ENCODE measurements at regions not wholly inside any gene's neighbourhood (a gene's known extent, or its start where the extent isn't known, plus 50 kb on each side); places are given as distances from the start of the nearest gene placed in this dataset.
"Not testable (repeated sequence)": the region's sequence is repeated elsewhere in the genome, so short reads cannot be mapped to it uniquely, and the experiment has no call there.

GRCh38 chr14:43541356-43541755, 965.7 kb downstream of the FSCB start:
- DNase-seq (ENCODE audit: low read depth): no peak

- DNase-seq (ENCODE audit: low read depth): no peak
These were observed 966.1 kb downstream of the FSCB start for GRCh38 chr14:43540948-43541347.

DNA sequence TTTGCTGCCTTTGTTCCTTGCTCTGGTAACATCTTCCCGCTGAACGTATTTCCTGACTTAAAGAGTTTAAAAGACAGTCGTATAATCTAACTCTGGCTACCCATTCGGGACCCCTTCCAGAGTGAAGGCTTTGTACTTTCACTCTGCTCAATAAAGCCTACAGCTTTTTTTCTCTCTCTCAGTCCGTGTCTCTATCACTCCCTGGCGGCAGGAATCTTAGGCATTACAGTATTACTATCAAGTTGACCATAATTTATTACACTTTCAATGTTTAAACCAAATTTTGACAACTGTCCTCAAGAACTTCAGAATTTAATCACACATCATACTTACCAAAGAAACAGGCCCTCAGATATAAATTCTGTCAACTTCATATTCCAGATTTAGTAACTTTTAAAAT, 967.9 kb downstream of the FSCB start:
- peak; percentile 57 for DNase-seq (ENCODE audit: low read depth)

GRCh38 chr14:43535231-43535838, 971.7 kb downstream of the FSCB start:
- no peak for DNase-seq (ENCODE audit: low read depth)

DNA sequence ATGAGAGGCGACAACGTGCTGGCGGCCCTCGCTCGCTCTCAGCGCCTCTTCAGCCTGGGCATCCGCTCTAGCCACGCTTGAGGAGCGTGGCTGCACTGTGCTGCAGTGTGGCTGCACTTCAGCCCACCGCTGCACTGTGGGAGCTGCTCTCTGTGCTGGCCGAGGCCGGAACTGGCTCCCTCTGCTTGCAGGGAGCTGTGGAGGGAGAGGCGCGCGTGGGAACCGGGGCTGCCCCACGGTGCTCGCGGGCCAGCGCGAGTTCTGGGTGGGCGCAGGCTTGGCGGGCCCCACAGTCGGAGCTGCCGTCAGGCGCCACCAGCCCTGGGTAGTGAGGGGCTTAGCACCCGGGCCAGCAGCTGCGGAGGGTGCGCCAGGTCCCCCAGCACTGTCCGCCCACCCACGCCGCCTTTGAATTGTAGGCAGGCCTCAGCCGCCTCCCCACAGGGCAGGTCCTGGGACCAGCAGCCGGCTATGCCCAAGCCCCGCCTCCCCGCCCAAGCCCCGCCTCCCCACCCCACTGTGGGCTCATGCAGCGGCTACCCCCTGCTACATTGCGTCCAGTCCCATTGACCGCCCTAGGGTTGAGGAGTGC, 974.2 kb downstream of the FSCB start:
- DNase-seq (ENCODE audit: low read depth): no peak

DNA sequence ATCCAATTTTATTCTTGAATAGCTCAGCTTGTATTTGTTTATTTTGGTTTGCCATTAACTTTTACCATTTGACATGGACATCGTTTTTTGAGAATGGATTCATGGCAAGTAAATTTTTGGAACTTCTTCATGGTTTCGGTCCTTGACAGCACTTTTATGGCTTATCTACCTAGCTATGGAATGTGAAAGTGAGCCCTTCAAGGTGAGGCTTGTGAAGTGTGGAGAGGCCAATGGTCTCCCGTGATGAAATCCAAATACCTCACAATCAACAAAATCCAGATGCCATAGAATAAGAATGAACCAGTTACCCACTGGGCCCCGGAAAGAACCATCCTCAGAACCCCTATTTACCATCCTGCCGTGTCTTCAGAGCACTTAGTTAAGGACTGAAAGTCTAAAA, 978.8 kb downstream of the FSCB start:
- DNase-seq (ENCODE audit: low read depth): no peak

DNA sequence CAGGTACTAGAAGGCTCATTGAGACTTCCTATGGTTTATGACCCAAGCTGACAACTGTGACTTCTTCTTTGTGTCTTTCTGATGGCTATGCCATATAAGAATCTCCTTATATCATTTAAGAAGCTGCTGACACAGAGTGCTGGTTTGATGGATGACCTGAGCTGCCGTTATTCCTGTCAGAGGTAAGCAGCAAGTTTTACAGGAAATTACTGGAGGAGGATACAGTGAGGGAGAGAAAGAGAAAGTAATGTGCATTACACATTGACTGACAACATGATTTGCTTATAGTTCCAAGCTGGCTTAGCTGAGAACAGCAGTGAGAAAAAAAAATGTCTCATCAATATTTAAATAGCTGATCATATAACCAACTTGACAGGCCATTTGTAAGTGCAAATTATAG, 981.4 kb downstream of the FSCB start:
- no peak for DNase-seq (ENCODE audit: low read depth)

- no peak for DNase-seq (ENCODE audit: low read depth)
These were observed 984.2 kb downstream of the FSCB start for GRCh38 chr14:43522901-43523300.

GRCh38 chr14:43522191-43522590, 984.9 kb downstream of the FSCB start:
- DNase-seq (ENCODE audit: low read depth): no peak

GRCh38 chr14:43503508-43503907, 1003.6 kb downstream of the FSCB start:
- DNase-seq (ENCODE audit: low read depth): peak; percentile 28

DNA sequence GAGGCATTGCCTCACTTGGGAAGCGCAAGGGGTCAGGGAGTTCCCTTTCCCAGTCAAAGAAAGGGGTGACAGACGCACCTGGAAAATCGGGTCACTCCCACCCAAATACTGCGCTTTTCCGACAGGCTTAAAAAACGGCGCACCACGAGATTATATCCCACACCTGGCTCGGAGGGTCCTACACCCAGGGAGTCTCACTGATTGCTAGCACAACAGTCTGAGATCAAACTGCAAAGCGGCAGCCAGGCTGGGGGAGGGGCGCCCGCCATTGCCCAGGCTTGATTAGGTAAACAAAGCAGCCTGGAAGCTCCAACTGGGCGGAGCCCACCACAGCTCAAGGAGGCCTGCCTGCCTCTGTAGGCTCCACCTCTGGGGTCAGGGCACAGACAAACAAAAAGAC, 1014.7 kb downstream of the FSCB start:
- DNase-seq (ENCODE audit: low read depth): not testable (repeated sequence)

- DNase-seq (ENCODE audit: low read depth): no peak
These were observed 1023.7 kb downstream of the FSCB start for GRCh38 chr14:43483415-43483814.

DNA sequence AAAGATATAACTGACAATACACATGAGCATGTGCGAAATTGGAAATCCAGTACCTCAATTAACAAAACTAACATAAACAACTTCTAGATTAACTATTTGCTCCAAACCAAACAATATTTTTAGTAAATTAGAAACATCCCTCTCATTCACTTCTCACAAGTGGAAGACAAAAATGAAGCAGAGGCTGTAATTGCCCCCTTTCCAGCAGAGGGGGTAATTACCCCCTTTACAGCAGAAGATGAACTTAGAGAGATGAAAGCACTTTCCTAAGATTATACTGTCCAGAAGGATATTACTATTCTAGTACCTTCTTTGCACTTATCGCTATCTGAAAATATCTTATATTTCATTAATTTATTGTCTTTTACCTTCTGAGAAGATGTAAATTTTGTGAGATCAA, 1025.2 kb downstream of the FSCB start:
- DNase-seq (ENCODE audit: low read depth): no peak

- DNase-seq (ENCODE audit: low read depth): no peak
These were observed 1026.1 kb downstream of the FSCB start for GRCh38 chr14:43480976-43481375.

GRCh38 chr14:43479596-43480195, 1027.4 kb downstream of the FSCB start:
- DNase-seq (ENCODE audit: low read depth): no peak

DNA sequence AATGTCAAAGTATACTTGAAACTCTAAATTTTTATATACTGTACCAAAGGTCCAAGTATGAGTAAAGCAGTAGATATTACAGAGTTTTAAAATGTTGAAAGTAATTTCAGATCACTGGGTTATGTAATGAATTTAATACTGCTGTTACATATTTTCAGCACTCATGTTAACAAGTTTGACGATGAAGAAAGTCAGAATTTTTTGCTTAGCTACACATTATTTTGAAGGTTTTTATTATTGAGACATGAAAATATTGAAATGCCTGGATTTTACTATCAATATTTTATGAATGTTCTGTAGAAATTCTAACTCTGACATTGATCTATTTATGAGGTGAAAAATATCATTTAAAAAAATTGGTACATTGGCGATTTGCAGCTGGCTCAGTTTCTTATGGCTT, 1030.3 kb downstream of the FSCB start:
- no peak for DNase-seq (ENCODE audit: low read depth)

GRCh38 chr14:43475757-43476156, 1031.3 kb downstream of the FSCB start:
- peak; percentile 44 for DNase-seq (ENCODE audit: low read depth)

- no peak for DNase-seq (ENCODE audit: low read depth)
These were observed 1035.5 kb downstream of the FSCB start for GRCh38 chr14:43471595-43471994.

- DNase-seq (ENCODE audit: low read depth): no peak
These were observed 1042.1 kb downstream of the FSCB start for GRCh38 chr14:43464968-43465367.

DNA sequence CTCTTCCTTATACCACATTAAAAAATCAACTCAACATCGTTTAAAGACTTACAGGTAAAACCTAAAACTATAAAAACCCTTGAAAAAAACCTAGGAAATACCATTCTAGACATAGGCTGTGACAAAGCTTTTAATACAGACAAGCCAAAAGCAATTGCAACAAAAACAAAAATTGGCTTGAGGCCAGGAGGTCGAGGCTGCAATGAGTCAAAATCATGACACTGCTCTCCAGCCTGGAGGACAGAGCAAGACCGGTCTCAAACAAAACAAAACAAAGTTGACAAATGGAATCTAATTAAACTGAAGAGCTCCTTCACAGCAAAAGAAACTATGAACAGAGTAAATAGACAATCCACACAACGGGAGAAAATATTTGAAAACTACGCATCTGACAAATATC, 1057.8 kb downstream of the FSCB start:
- DNase-seq (ENCODE audit: low read depth): peak; percentile 8

GRCh38 chr14:43438056-43438455, 1069.0 kb downstream of the FSCB start:
- DNase-seq (ENCODE audit: low read depth): no peak

DNA sequence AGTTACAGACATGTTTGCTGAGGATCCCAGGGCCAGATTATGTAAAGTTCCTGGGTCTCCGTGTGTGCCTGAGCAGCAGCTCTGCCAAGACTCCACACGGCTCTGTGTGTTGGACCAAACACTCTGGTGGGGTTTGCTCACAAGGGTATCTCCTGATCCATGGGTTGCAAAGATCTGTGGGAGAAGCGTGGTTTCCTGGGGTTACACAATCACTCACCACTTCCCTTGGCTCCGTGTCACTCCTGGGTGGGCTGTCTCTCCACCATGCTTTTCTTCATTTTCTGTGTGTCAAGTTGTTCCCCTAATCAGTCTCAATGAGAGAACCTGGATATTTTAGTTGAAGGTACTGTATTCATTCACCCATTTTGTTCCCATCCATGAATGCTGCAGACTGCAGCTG, 1088.8 kb downstream of the FSCB start:
- DNase-seq (ENCODE audit: low read depth): no peak

- DNase-seq (ENCODE audit: low read depth): no peak
These were observed 1094.0 kb downstream of the FSCB start for GRCh38 chr14:43413084-43413483.

GRCh38 chr14:43411841-43412240, 1095.2 kb downstream of the FSCB start:
- DNase-seq (ENCODE audit: low read depth): no peak

Measured in ELR (cell line).